T-cell (primary cell): ENCODE measurements at regions not wholly inside any gene's neighbourhood (a gene's known extent, or its start where the extent isn't known, plus 50 kb on each side); places are given as distances from the start of the nearest gene placed in this dataset.

ENCODE experiments used
- ATAC-seq, 4 experiments: fragments of 200-7000 bp in 3 of 4; fragments of 150-1000 bp in 1 of 4; cut with Tn5 transposase; replicated peaks in 1 of 4; 1 replicate in 3 of 4; 2 replicates in 1 of 4; pipeline ENCODE4 v1.10.0; 2021; ENCODE audit warnings: moderate library complexity in 3 of 4, mild to moderate bottlenecking in 2 of 4, moderate number of reproducible peaks in 1 of 4
- CTCF ChIA-PET, 2 donors: fragments of 300-600 bp; sonication (Branson Sonifier 250); formaldehyde crosslinking; loops; one replicate each; lab custom pipeline; 2022; ENCODE audit warnings: antibody characterized with exemption in 2 of 2; lab: Charles Lee
- POLR2A ChIA-PET, 2 donors: fragments of 300-600 bp; sonication (Branson Sonifier 250); formaldehyde crosslinking; loops; one replicate each; lab custom pipeline; 2022; ENCODE audit warnings: antibody characterized with exemption in 2 of 2; lab: Charles Lee
- DNase-seq, 35 experiments: peaks; one replicate each; pipeline versions ENCODE4 v3.0.0 to v3.0.0-alpha.2; 2013 to 2023
- H3K27ac ChIP-seq: one replicate; pipeline ENCODE4 v1.5.1; 2013; ENCODE audit warnings: low read length
- H3K27me3 ChIP-seq, 2 experiments: replicated peaks in 1 of 2; 1 replicate in 1 of 2; 2 replicates in 1 of 2; pipeline versions ENCODE4 v1.6.1 to v1.7.0; 2013; ENCODE audit warnings: low read length in 1 of 2, mixed read lengths in 1 of 2; ENCODE audit not compliant: control insufficient read depth in 2 of 2, insufficient read depth in 2 of 2; ENCODE audit errors: extremely low read depth in 1 of 2
- H3K36me3 ChIP-seq, 2 donors: 1 replicate in 1 of 2; 2 replicates in 1 of 2; pipeline versions ENCODE4 v1.6.1 to v1.7.0; 2013; ENCODE audit warnings: low read length in 1 of 2; ENCODE audit not compliant: control insufficient read depth in 2 of 2, insufficient read depth in 1 of 2; ENCODE audit errors: extremely low read depth in 1 of 2
- H3K4me1 ChIP-seq, 2 experiments: 1 replicate in 1 of 2; 2 replicates in 1 of 2; pipeline versions ENCODE4 v1.6.1 to v1.7.0; 2013; ENCODE audit warnings: low read length in 2 of 2, mixed read lengths in 1 of 2; ENCODE audit not compliant: insufficient read depth in 2 of 2, control insufficient read depth in 1 of 2; ENCODE audit errors: extremely low read depth in 1 of 2
- H3K4me3 ChIP-seq, 2 donors: 1 replicate in 1 of 2; 2 replicates in 1 of 2; pipeline versions ENCODE4 v1.5.1 to v1.7.0; 2013; ENCODE audit warnings: mild to moderate bottlenecking in 2 of 2, low read length in 1 of 2, moderate library complexity in 1 of 2; ENCODE audit not compliant: control insufficient read depth in 1 of 2; ENCODE audit errors: extremely low read depth in 1 of 2
- H3K9me3 ChIP-seq: 2 replicates; pipeline ENCODE4 v1.7.0; 2013
- H3K27ac Mint-ChIP-seq, 2 donors: one replicate each; pipeline ENCODE4 v1.8.0; 2020 to 2021; ENCODE audit warnings: mild to moderate bottlenecking in 2 of 2, mixed read lengths in 2 of 2
- H3K27me3 Mint-ChIP-seq, 2 donors: one replicate each; pipeline ENCODE4 v1.8.0; 2021 to 2022; ENCODE audit warnings: mixed read lengths in 2 of 2
- H3K36me3 Mint-ChIP-seq: one replicate; pipeline ENCODE4 v1.8.0; 2021; ENCODE audit warnings: mixed read lengths
- H3K4me1 Mint-ChIP-seq, 3 donors: one replicate each; pipeline ENCODE4 v1.8.0; 2020 to 2022; ENCODE audit warnings: mixed read lengths in 3 of 3, mild to moderate bottlenecking in 1 of 3
- H3K4me3 Mint-ChIP-seq, 3 donors: one replicate each; pipeline ENCODE4 v1.8.0; 2020 to 2022; ENCODE audit warnings: mild to moderate bottlenecking in 3 of 3, mixed read lengths in 3 of 3, moderate library complexity in 3 of 3
- H3K9me3 Mint-ChIP-seq, 3 donors: one replicate each; pipeline ENCODE4 v1.8.0; 2020 to 2022; ENCODE audit warnings: mixed read lengths in 3 of 3
- WGBS: methylation state at CpG from one replicate; pipeline ENCODE4 v1.1.5; 2013; ENCODE audit warnings: missing lambda C conversion rate; ENCODE audit not compliant: insufficient coverage; 5-methylcytosine and 5-hydroxymethylcytosine counted together

DNA sequence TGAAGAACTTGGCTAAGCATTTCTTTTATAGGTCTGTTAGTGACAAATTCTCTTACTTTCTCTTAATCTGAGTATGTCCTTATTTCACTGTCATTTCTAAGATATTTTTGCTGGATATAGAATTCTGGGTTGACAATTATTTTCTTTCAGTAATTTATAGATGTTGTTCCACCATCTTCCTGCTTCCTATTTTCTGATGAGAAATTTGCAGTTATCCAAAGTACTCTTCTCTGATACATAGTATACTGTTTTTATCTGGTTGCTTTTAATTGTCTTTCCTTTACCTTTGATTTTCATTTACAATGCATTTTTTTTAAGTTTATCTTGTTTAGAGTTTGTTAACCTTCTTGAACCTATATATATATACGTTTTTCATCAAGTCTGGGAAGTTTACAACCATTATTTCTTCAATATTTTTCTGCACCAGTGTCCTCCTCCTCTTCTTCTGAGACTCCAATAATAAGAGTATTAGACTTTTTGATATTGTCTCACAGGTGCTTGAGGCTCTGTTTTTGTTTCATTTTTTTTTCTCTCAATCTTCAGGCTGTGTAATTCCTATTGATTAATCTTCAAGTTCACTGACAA lies 101.6 kb upstream of the INSIG1 start:
- peaks cover 0 to 6% (median 2%) of the 10 kb centered on the region in 3 donors for H3K4me1 Mint-ChIP-seq
- H3K9me3 Mint-ChIP-seq, result peaks cover 10 to 17% (median 15%) of the 10 kb centered on the region in 3 donors

DNA sequence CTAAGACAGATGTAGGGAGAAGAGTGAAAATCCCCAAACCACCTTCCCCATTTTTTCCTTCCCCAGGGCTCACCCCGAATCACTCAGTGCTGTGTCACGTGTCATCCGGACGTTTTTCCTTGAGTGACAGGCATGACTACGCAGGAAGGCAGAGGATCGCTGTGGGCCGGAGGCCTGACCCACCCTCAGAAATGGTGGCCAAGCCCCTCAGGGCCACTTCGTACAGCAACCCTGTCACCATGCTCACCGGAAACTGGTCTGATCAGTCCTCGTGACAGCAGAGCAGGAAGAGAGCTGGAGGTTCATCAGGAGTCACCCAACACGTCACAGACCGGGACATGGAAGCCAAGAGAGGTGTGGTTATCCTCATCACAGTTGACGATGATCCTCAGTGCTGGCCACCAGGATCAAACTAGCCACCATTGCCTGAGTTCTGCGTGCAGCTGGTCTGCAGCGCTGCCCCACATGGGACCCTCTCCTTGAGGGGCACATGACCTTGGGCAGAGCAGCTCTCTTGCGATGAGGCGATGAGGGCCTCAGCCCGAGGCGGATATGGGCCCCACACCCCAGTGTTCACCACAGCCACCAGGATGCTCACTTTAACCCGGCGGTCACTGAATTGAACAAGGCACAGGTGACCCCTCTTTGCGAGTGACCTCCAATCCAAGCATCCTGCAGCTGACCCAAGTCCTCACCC lies 99.3 kb upstream of the INSIG1 start:
- H3K9me3 ChIP-seq, result no peaks in the 10 kb centered on the region
- no peak overlapping the region for H3K27ac Mint-ChIP-seq
- ChIA-PET POLR2A (no interaction called here), CTCF (interaction anchor here in 1 of 2 donors (0.7 kb wide), 1 partner anchor 7 kb away, joined by 3 read pairs; no protein-coding TSS in a partner anchor)
- H3K27me3 ChIP-seq, result peaks cover 0 to 9% of the 10 kb centered on the region in 2 experiments
- peaks cover 0 to 6% (median 2%) of the 10 kb centered on the region in 3 donors for H3K4me1 Mint-ChIP-seq
- no peak overlapping the region for H3K4me3 ChIP-seq
- no peaks in the 10 kb centered on the region for H3K36me3 Mint-ChIP-seq
- no peak overlapping the region for H3K4me3 Mint-ChIP-seq
- no peaks in the 10 kb centered on the region for H3K36me3 ChIP-seq
- 82% methylated on average over 21 of the region's 22 CpGs for WGBS
- no peak overlapping the region for H3K27ac ChIP-seq
- peaks cover 3% of the 10 kb centered on the region in 2 donors for H3K27me3 Mint-ChIP-seq
- H3K4me1 ChIP-seq, result no peaks in the 10 kb centered on the region
- ATAC-seq, result no peak
- DNase-seq, result no peak
- H3K9me3 Mint-ChIP-seq, result peaks cover 10 to 17% (median 15%) of the 10 kb centered on the region in 3 donors

More for the DNA sequence above, 101.6 kb upstream of the INSIG1 start:
- no peak overlapping the region for H3K4me3 Mint-ChIP-seq
- CTCF ChIA-PET, result interaction anchor here in 1 of 2 donors (0.7 kb wide), 1 partner anchor 148 kb away, joined by 3 read pairs; no protein-coding TSS in a partner anchor
- H3K36me3 Mint-ChIP-seq, result no peaks in the 10 kb centered on the region
- Histone ChIP-seq H3K4me3 (no peak overlapping the region), H3K27me3 (peaks cover 0 to 15% of the 10 kb centered on the region in 2 experiments), H3K9me3 (no peaks in the 10 kb centered on the region), H3K36me3 (no peaks in the 10 kb centered on the region), H3K4me1 (peaks cover 0 to under 1% of the 10 kb centered on the region in 2 experiments), H3K27ac (no peak overlapping the region)
- H3K27ac Mint-ChIP-seq, result no peak overlapping the region
- ATAC-seq (no peak), DNase-seq (no peak)
- peaks cover 3 to 13% of the 10 kb centered on the region in 2 donors for H3K27me3 Mint-ChIP-seq
- no CpG with 5 or more reads among the region's 1 CpG for WGBS
- POLR2A ChIA-PET, result no interaction called here

DNA sequence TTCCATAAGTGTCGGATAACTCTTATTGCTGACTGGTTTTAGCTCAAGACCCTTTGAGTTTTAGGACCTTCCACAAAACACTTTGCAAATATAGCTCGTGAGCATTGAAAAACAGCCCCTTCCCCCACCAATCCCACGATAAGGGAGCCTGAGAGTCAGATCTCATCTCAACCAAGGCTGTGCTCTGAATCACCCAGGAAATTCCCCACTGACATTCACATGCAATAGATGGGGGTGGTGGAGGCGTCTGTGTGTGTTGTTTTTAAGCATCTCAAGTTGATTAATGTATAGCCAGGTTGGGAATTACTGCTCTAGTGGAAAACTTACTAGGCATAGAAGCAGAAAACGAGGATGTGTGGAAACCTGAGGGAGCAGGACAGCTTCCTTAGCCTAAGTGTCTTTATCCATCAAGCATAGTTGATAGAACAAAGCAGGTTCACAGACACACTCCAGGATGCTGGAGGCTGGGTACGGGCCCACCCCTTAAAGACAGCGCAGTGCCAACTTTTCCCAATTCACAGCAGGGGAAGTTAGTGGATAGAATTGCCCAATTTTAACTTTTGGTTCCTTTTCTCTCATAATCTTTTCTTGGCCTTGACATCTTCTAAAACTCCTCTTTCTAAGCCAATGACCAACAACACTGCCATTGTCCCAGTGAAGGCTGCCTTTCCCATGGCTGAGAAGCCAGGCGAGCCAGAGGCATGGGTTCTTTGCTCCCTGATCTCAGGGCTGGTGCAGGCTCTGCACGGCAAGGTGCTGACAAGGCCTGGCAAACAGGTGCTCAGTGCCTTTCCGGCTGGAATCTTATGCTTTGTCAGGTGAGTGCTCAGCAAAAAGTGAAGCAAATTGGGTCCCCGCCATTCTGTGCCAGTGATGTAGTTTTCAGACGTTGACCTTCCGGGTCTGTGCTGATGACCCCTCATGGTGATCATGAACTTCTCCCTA lies 98.5 kb upstream of the INSIG1 start:
- Mint-ChIP-seq H3K36me3 (no peaks in the 10 kb centered on the region), H3K4me1 (peaks cover 0 to 6% (median 2%) of the 10 kb centered on the region in 3 donors), H3K27me3 (peaks cover 3% of the 10 kb centered on the region in 2 donors), H3K27ac (no peak overlapping the region), H3K4me3 (no peak overlapping the region), H3K9me3 (peaks cover 10 to 17% (median 15%) of the 10 kb centered on the region in 3 donors)
- H3K27me3 ChIP-seq, result peaks cover 0 to 9% of the 10 kb centered on the region in 2 experiments
- ATAC-seq, result no peak
- no peak for DNase-seq
- 94% methylated on average over 6 of the region's 13 CpGs for WGBS
- no peaks in the 10 kb centered on the region for H3K9me3 ChIP-seq
- no peaks in the 10 kb centered on the region for H3K36me3 ChIP-seq
- no peak overlapping the region for H3K4me3 ChIP-seq
- ChIA-PET CTCF (interaction anchor here in 1 of 2 donors (0.7 kb wide), 1 partner anchor 8 kb away, joined by 3 read pairs; no protein-coding TSS in a partner anchor), POLR2A (no interaction called here)
- H3K4me1 ChIP-seq, result no peaks in the 10 kb centered on the region
- no peak overlapping the region for H3K27ac ChIP-seq

DNA sequence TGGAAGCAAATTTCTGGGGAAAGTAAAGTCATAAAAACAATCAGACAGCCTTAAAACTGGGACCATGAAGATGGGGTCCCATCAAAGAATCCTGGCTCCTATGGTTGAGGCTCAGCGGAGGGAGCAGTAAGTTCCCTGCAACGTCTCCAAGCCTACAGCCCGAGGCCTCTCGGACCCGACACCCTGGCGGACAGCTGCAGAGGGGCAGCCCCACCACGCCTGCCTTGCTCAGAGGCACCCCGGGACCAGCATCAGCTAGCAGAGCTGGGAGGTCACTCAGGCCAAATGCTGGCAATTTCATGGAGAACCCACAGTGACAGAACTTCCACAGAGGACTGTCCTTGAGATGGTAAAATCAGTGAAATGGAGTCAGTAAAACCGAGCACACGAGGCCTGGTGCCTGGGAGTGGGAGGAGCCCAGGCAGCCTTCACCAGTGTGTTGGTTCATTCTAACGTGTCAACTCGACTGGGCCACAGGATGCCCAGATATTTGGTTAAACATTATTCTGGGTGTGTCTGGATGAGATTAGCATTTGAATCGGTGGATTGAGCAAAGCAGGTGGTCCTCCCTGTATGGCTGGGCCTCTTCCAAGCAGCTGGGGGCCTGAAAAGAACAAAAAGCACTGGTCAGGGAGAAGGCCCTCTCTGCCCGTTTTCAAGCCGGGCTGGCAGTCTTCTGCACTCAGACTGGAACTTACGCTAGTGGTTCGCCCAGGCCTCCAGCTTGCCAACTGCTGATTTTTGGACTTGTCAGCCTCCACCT lies 96.2 kb upstream of the INSIG1 start:
- Histone ChIP-seq H3K27me3 (peaks cover 0 to 4% of the 10 kb centered on the region in 2 experiments), H3K4me1 (peaks cover 9 to 22% of the 10 kb centered on the region in 2 experiments), H3K4me3 (no peak overlapping the region), H3K27ac (no peak overlapping the region), H3K9me3 (no peaks in the 10 kb centered on the region), H3K36me3 (no peaks in the 10 kb centered on the region)
- H3K36me3 Mint-ChIP-seq, result no peaks in the 10 kb centered on the region
- H3K27ac Mint-ChIP-seq, result no peak overlapping the region
- peaks cover 18 to 24% (median 20%) of the 10 kb centered on the region in 3 donors for H3K4me1 Mint-ChIP-seq
- POLR2A ChIA-PET, result no interaction called here
- CTCF ChIA-PET, result no interaction called here
- H3K27me3 Mint-ChIP-seq, result peaks cover 3% of the 10 kb centered on the region in 2 donors
- 96% methylated on average over 13 of the region's 17 CpGs for WGBS
- ATAC-seq (no peak), DNase-seq (no peak)
- no peak overlapping the region for H3K4me3 Mint-ChIP-seq
- H3K9me3 Mint-ChIP-seq, result peaks cover 3 to 10% (median 8%) of the 10 kb centered on the region in 3 donors

DNA sequence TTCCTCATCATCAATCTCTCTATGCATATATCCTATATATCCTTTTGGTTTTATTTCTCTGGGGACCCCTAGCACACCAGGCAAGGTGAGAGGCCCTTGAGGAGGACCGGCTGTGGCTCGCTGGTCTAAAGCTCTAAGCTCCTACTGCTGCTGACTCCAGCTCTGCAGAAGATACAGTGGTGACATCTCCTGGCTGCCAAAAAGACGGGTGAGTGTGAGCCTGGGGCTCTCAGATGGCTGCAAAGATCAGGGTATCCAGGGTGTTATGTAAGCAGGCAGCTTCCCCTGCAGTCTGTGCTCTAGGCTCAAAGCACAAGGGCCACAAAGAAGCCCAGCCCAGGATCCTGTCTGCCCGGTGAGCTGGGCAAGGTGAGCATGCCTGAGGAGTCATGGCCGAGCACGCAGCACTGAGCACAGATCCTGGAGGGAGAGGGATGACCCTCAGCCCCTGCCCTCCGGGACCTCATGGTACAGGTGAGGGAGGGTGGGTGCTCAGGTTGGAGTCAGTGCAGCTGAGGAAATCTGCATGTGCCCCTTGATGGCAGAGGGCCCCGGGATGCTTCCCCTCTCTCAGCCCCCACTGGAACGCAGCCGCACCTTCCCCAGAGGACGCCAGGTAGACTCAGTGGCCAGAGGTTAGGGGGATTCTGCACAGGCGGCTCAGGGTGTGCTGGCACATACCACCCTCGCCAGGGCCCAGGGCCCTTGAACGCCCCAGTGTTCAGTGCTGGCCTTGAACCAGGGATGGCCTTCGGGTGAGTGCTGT lies 95.4 kb upstream of the INSIG1 start:
- Histone ChIP-seq H3K9me3 (no peaks in the 10 kb centered on the region), H3K36me3 (no peaks in the 10 kb centered on the region), H3K27me3 (peaks cover 0 to 4% of the 10 kb centered on the region in 2 experiments), H3K4me3 (no peak overlapping the region), H3K27ac (no peak overlapping the region), H3K4me1 (peaks cover 9 to 26% of the 10 kb centered on the region in 2 experiments)
- Mint-ChIP-seq H3K27ac (no peak overlapping the region), H3K27me3 (peaks cover 2 to 3% of the 10 kb centered on the region in 2 donors), H3K36me3 (no peaks in the 10 kb centered on the region), H3K9me3 (peaks cover 0 to 2% (median 2%) of the 10 kb centered on the region in 3 donors), H3K4me3 (no peak overlapping the region), H3K4me1 (peaks cover 23 to 29% (median 23%) of the 10 kb centered on the region in 3 donors)
- DNase-seq, result no peak
- ATAC-seq, result no peak
- POLR2A ChIA-PET, result no interaction called here
- WGBS, result 92% methylated on average over 10 of the region's 15 CpGs
- CTCF ChIA-PET, result no interaction called here
